KMS-11 (cell line): ENCODE measurements at regions not wholly inside any gene's neighbourhood (a gene's known extent, or its start where the extent isn't known, plus 50 kb on each side); places are given as distances from the start of the nearest gene placed in this dataset.

ENCODE experiments used
- H2AFZ ChIP-seq: fragments of 200-600 bp; sonication (generic); 2 replicates; pipeline ENCODE4 v1.6.1; 2016; ENCODE audit warnings: antibody characterized with exemption, mixed run types, low read depth
- H3K27ac ChIP-seq: fragments of 200-600 bp; sonication (generic); 2 replicates; pipeline ENCODE4 v1.6.1; 2016; ENCODE audit warnings: mild to moderate bottlenecking, mixed run types
- H3K27me3 ChIP-seq: fragments of 200-600 bp; sonication (generic); 2 replicates; pipeline ENCODE4 v1.6.1; 2017; ENCODE audit warnings: mild to moderate bottlenecking, low read depth, mixed run types, moderate library complexity; ENCODE audit not compliant: insufficient read depth
- H3K36me3 ChIP-seq: fragments of 200-600 bp; sonication (generic); 2 replicates; pipeline ENCODE4 v1.6.1; 2017; ENCODE audit warnings: mild to moderate bottlenecking, mixed run types; ENCODE audit not compliant: insufficient read depth
- H3K4me1 ChIP-seq: fragments of 200-600 bp; sonication (generic); 2 replicates; pipeline ENCODE4 v1.6.1; 2016; ENCODE audit warnings: mild to moderate bottlenecking, low read depth, mixed run types; ENCODE audit not compliant: poor library complexity, severe bottlenecking
- H3K4me2 ChIP-seq: fragments of 200-600 bp; sonication (generic); 2 replicates; pipeline ENCODE4 v1.7.0; 2016; ENCODE audit warnings: mild to moderate bottlenecking, mixed run types
- H3K4me3 ChIP-seq: fragments of 200-600 bp; sonication (generic); IDR thresholded peaks from 2 replicates; pipeline ENCODE4 v1.6.1; 2017; ENCODE audit warnings: low read depth, low read length, mixed read lengths; ENCODE audit not compliant: insufficient read depth
- H3K79me2 ChIP-seq: fragments of 200-600 bp; sonication (generic); 2 replicates; pipeline ENCODE4 v1.6.1; 2016; ENCODE audit warnings: low read depth, mixed run types; ENCODE audit not compliant: insufficient read depth
- H3K9ac ChIP-seq: fragments of 200-600 bp; sonication (generic); 2 replicates; pipeline ENCODE4 v1.6.1; 2016; ENCODE audit warnings: mild to moderate bottlenecking, mixed run types
- H4K20me1 ChIP-seq: fragments of 200-600 bp; sonication (generic); 2 replicates; pipeline ENCODE4 v1.6.1; 2016; ENCODE audit warnings: mild to moderate bottlenecking, mixed run types; ENCODE audit not compliant: insufficient read depth
- CTCF ChIP-seq: fragments of 200-600 bp; sonication (generic); conservative IDR thresholded peaks from 2 replicates; pipeline ENCODE4 v1.6.1; 2017; ENCODE audit warnings: low read depth, mild to moderate bottlenecking, antibody characterized with exemption, low read length, moderate library complexity, mixed read lengths

GRCh38 chr4:164381859-164382258, 372.1 kb upstream of the SMIM31 start:
- H4K20me1 ChIP-seq, result no peaks in the 10 kb centered on the region
- no peaks in the 10 kb centered on the region for H3K27me3 ChIP-seq
- no peak overlapping the region for H3K4me3 ChIP-seq
- H3K4me1 ChIP-seq, result no peaks in the 10 kb centered on the region
- H3K27ac ChIP-seq, result no peak overlapping the region
- no peak for TF ChIP-seq CTCF
- H3K4me2 ChIP-seq, result no peak overlapping the region
- H3K9ac ChIP-seq, result no peak overlapping the region
- no peaks in the 10 kb centered on the region for H3K79me2 ChIP-seq
- no peaks in the 10 kb centered on the region for H3K36me3 ChIP-seq
- no peak overlapping the region for H2AFZ ChIP-seq

- Histone ChIP-seq H3K27me3 (no peaks in the 10 kb centered on the region), H3K27ac (no peak overlapping the region), H3K4me1 (no peaks in the 10 kb centered on the region), H2AFZ (no peak overlapping the region), H3K36me3 (no peaks in the 10 kb centered on the region), H3K9ac (no peak overlapping the region), H3K4me2 (no peak overlapping the region), H4K20me1 (no peaks in the 10 kb centered on the region), H3K4me3 (no peak overlapping the region), H3K79me2 (no peaks in the 10 kb centered on the region)
- no peak for TF ChIP-seq CTCF
Observed at GRCh38 chr4:164383058-164383357, 370.9 kb upstream of the SMIM31 start.

- H3K4me2 ChIP-seq, result no peak overlapping the region
- no peak overlapping the region for H3K4me3 ChIP-seq
- TF ChIP-seq CTCF, result no peak
Observed at GRCh38 chr4:164383358-164384220, 370.3 kb upstream of the SMIM31 start.

GRCh38 chr4:164384416-164384815, 369.5 kb upstream of the SMIM31 start:
- H3K27ac ChIP-seq, result no peak overlapping the region
- no peaks in the 10 kb centered on the region for H4K20me1 ChIP-seq
- no peak overlapping the region for H3K9ac ChIP-seq
- no peaks in the 10 kb centered on the region for H3K27me3 ChIP-seq
- no peaks in the 10 kb centered on the region for H3K36me3 ChIP-seq
- H3K4me1 ChIP-seq, result no peaks in the 10 kb centered on the region
- H3K79me2 ChIP-seq, result no peaks in the 10 kb centered on the region
- no peak overlapping the region for H3K4me2 ChIP-seq
- H2AFZ ChIP-seq, result no peak overlapping the region
- H3K4me3 ChIP-seq, result no peak overlapping the region
- TF ChIP-seq CTCF, result no peak

More at GRCh38 chr4:164383358-164384220, 370.3 kb upstream of the SMIM31 start:
- Histone ChIP-seq H3K9ac (no peak overlapping the region), H4K20me1 (no peaks in the 10 kb centered on the region), H3K27ac (no peak overlapping the region), H2AFZ (no peak overlapping the region), H3K4me1 (no peaks in the 10 kb centered on the region), H3K36me3 (no peaks in the 10 kb centered on the region), H3K79me2 (no peaks in the 10 kb centered on the region), H3K27me3 (no peaks in the 10 kb centered on the region)
